GM19463 (cell line): ENCODE measurements at regions not wholly inside any gene's neighbourhood (a gene's known extent, or its start where the extent isn't known, plus 50 kb on each side); places are given as distances from the start of the nearest gene placed in this dataset.
"Not testable (repeated sequence)": the region's sequence is repeated elsewhere in the genome, so short reads cannot be mapped to it uniquely, and the experiment has no call there.

ENCODE experiments used
- ATAC-seq: cut with Tn5 transposase; IDR thresholded peaks from one replicate; pipeline ENCODE4 v1.9.1; 2021; ENCODE audit warnings: mild to moderate bottlenecking, moderate library complexity; ENCODE audit not compliant: unreplicated experiment

DNA sequence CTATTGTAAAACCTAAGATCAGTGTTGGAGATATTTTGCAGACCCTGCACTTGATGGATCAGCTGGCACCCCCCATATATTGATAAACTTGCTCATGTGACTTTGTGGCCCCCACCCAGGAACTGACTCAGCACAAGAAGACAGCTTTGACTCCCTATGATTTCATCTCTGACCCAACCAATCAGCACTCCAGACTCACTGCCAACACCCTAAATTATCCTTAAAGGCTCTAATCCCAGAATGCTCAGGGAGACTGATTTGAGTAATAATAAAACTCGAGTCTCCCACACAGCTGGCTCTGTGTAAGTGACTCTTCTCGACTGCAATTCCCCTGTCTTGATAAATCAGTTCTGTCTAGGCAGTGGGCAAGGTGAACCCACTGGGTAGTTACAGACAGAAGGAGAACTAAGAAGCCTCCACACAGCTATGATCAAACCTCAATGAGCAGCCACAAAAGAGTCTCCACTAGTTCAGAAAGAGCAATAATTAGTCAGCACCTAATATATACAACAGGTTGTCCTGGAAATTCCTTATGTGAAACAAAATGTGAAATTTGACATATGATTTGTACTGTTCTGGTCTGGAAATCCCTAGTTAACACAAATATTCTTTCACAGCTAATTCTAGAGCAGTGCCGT, 52.2 kb downstream of the ACTL7B start:
- ATAC-seq, result no peak

DNA sequence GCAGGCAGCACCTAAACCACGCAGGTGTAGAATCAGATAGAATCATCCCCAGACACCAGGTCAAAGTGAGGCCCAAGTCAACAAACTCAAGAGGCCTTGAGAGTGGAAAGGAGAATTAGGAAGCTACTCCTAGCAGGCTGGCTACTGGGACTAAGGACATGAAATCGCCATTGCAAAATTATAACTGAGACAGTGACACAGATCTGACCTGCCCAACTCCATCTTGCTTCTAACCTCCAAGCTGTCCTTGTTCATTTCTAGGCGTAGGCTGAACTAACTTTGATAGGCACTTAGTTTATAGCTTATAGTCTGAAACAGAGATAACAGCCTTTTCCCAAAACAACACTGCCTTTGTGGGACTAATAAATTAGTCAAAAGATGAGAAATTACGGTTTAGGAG, 52.8 kb downstream of the ACTL7B start:
- ATAC-seq, result no peak

DNA sequence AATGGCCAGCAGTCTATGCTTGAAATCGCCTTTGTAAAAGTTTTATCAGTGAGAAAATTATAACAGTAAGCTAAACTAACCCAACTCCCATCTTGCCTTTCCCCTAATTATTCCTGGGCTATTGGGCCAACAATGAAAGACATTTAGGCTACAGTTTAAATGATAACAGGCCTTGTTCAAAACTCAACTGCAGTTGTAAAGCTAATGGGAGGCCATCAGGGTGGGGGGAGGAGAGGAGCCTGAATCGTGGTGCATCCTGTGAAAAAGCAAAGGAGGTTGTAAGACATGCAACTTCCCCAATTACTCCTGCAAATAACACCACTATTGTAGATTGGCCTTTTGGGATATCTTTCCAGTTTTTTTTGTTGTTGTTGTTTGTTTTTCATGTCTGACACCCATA, 53.8 kb downstream of the ACTL7B start:
- no peak for ATAC-seq

DNA sequence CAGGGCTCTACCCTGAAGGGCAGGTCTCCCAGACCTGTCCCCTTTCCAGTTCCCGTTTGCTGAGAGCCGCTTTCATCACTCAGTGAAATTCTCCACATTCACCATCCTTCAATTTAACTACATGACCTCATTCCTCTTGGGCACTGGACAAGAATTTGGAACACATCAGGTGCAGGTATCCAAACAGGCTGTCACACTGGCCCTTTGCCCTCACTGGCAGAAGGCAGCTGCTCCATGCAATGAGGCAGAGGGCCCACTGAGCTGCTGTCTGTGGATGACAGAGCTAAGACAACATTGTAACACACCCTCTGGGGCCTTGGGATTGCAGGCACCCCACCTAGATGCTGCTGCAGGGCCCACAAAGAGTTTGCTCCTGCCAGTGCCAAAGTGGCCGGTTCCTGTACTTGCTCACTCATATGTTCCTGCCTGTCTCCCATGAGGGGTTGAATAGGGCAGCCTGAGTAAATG, 55.1 kb downstream of the ACTL7B start:
- ATAC-seq, result no peak

DNA sequence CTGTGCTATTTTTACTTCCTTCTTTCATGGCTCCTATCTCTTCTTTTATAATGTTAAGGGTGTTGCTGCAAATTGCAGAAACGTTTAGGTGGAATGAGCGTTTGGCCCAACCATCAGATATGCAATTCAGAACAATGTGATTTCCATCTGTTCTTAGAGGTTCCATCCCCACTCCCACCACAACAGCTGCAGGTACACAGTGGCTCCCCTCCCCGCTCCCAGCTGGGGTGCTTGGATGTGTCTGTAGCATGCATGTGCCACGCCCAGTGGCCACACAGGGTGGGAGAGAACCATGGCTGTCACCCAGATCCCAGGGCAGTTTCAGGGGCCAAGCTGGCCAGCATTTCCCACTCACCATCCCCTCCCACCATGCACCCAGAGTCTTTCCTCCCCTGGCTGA, 62.2 kb downstream of the ACTL7B start:
- no peak for ATAC-seq

DNA sequence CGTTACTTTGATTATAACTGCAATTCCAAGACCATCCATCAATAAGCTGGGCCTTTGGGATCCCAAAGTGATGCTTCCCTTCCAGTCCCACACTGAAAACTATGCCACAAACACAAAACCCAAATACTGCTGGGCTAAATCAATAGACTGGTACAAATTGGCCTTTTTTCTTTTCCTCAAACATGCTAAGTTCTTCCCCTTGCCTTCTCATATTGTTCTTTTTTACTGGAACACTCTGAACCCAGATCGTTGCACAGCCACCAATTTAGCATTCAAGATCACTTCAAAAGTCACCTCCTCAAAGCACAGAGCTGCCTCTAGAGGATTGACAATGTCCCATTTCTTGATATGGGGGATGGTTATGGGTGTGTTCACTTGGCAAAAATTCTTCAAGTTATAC, 66.0 kb downstream of the ACTL7B start:
- ATAC-seq, result no peak

DNA sequence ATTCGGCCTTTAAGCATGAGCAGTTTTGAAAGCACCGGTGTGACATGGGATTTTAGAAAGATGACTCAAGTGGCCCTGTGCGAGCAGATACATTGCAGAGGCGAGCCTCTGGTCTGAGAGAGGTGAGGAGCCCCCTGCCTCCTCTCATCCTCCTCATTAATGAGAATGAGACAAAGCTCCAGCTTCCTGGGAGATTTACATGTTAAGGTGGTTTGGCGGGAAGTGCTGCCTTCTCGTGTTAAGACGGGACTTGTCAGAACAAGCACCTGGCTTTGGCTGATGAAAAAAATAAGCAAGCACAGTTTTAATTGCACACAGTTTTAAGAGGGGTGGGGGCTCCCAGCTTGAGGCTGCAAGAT, 68.1 kb downstream of the ACTL7B start:
- no peak for ATAC-seq

DNA sequence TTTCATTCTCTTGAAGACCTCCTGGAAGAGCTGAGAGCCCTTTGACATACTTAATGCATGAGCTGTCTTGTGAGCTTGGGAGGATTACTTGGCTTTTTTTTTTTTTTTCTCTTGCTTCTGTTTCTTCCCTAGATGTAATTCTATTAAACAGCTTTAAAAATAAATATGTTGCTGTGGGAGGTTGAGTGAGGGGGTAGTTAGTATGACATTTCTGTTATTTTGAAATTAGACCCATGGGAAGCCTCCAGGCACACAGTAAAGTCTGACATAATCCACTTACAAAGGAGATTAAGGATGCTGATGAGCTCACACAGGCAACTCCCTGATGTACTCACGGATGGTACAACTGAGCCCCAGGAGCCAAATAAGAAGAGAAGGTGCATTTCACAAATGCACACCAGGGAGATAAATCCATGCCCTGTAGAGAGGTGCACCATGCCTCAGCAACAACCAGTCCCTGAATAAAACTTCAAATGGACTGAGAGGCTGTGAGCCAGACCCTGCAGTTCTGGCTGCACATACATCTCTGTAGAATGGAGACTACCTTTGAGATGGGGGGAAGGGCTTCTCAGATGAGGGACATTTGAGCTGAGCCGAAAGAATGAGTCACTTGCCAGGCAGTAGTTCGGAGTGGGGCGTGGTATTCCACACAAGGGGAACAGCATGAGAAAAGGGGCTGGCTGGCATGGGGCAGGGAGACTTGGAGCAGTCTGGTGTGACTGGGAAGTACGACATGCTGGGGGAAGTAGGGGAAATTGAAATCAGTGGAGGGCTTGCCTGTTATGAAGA, 68.7 kb downstream of the ACTL7B start:
- ATAC-seq, result no peak

DNA sequence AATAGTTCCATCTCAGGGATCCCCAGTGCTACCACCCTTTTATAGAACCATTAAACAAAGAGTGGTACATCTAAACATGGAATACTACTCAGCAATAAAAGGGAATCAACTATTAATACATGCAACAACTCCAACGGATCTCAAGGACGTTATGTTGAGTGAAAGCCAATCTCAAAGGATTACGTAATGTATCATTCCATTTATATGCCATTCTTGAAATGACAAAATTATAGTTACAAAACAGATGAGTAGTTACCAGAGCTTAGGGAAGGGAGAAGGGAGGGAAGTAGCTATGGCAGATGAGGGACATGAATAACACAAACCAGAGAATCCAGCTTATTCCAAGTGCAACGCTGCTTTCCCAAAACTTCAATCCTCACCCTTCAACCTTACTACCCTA, 69.5 kb downstream of the ACTL7B start:
- ATAC-seq, result no peak

DNA sequence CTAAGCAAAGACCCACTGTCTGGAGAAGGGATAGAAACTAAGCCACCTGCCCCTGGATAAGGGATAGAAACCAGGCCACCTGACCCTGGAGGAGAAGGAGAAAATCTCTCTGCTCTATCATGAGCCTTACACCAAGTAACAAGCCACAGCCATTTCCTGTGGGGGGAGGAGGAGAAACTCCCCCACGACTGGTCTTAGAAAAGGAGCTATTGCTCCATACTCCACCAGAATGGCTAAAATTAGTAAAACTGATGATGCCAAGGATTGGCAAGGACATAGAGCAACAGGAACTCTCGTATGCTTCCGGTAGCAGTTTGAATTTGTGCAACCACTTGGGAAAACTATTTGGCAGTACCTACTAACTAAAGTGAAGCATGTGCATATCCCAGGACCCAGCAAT, 70.8 kb downstream of the ACTL7B start:
- ATAC-seq, result no peak

DNA sequence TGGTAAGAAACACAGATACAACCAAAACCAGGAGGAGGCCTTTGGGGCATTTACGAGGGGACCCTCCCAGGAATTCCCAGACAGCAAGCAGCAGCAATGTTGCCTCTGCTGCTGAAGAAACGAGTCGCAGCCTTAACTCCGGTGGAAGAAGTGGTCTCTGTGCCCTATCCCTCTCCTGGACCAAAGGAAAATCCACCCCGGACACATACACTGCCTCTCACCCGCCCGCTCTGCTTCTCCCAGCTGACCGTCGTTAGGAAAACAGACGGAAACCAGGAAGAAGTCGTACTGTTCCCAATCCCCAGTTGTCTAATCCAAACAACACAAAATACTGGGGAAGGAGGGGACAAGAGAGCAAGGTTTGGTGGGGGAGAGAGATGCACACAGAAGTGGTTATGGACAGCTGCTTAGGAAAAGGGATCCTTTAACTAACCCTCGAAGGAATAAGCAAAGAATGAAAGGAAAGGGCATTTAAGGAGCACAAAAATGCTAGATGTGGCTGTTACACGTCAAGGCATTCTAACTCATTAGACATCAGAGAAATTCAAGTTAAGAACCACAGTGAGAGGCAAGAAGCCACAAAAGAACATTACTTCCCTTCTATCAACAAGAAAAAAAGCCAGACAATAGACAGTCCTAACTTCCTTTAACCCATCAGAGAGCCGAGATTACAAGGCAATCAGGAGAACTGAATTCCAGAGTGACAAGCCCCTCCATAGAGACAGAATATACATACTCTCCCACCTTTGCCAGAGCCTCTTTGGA, 71.9 kb downstream of the ACTL7B start:
- no peak for ATAC-seq

DNA sequence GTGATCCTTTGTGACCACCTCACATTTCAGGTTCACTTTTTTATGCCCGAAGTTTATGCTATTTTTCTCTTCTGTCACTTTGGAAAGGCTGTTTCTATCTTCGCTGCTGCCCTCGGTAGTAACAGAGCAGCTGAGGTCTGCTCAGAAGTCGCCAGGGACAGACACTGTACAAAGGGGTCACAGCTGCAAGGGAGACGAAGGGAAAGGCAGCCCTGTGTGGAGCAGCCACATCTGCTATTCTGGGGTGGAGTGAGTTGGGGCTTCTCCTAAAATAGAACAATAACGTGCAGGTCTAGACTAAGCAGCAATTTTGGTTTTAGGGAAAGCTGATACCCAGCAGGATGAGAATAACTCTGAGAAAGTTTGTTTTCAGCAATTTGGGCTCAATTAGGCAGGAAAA, 72.5 kb downstream of the ACTL7B start:
- ATAC-seq, result no peak

DNA sequence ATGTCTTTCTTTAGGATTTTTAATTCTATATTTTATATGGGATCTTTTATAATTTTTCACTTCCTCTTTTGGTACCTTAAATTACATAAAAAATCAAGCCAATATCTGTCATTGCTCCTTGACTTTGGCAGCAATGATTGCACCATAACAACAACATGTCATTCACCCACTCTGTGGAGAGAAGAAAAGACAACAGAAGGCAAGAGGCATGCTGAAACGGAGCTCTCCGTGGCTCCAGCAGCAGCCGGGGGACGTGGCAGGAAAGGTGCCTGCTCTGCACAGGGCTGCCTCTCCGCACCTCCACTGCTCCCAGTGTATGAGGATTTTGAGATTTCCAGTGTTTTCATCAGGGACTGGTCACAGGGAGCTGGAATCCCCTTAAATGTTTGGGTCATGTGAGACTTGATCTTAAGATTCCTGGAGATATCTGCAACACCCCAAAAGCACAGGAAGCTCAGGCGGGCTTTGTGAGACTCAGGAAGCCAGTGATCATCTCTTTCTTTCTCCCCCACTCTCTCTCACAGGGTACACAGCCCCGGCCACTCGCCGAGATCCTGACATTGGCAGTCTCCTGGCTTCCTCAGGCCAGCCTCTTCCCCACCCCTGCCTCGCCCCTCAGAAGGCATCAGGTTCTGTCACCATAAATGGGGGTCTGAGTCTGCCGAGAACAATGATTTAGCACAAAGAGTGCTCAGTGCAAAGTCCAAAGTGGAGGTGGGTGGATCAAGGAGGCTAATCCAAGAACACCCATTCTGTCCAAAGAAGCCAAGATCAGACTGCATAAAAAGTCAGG, 74.6 kb downstream of the ACTL7B start:
- ATAC-seq, result no peak

DNA sequence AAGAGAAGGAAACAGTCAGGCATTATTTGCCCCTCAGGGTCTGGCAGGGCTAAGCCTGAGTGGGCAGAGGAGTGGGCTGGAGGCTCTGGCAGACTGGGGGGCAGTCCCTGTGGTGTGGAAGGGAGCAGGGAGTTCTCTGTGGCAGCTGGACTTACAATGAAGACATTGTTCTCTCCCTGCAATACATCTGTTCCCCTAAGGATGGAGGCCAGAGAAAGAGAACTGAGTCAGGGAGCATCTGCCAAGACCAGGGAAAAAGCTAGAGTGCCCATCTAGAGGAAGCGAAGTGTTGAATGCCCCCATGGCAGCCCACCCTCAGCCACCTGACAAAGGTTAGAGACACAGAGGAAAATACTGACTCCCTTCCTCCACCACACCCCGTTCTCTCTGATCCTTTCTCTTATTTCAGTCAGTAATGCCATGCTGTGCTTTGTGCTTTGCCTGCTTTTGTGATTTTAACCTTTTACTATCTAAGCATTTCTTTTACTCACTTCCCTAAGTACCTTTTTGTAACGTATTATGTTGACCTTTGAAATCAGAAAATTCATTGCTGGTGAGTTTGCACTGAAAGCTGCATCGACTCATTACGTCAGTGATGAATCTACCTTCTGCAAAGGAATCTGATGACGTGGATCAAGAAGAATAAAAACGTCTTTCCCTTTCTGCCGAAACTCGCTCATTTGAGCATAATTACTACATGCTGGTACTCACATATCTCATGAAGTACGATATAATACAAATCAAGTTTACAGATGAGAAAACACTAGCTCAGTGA, 76.0 kb downstream of the ACTL7B start:
- no peak for ATAC-seq

DNA sequence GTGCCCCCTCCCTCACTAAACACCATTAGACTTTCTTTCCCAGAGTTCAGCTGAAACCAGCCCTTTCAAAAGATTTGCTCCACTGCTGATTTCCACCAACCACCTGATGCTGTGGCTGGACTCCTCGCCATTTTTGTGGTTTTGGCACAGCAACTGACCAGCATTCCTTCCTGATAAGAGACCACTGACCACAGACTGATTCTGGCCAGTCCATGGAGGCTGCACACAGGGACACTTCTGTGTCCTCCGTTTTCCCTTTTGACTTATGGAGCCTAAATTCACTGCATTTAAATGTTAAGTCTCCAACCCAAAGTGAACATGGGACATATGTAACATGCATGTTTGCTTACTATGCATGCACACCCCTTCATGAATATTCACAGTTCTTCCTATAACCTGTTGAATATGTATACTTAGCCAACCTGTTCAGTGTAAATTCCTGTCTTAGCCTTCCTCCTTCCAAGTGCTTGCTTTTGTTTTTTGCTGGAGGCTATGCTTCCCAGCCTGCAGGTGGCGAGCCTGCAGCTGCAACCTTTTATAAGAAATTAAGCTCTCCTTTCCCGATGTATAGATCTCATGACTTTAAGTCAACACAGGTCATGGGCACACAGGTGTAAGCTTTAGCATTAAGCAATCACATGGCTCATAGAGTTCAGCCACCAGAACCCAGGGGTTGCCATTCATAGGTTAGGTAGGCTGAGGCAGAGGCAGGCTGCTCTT, 78.7 kb downstream of the ACTL7B start:
- ATAC-seq, result no peak

DNA sequence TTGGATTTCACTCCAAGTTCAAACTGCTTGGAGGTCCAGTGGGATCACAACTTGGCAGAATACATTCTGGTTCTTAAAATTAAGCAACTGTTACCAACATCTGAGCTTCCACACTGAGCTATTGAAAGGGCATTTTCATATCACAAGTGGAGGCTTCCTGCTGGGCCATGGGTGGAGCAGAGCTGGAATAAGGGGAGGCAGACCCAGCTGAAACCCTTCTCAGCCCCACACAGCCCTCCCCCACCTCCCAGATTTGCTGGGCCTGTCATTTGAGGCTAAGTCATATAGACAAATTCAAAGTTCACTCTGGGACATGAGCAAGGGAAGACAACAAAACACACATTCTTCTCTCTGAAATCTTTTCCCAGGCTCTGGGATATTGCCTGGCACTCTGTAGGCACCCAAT, 79.9 kb downstream of the ACTL7B start:
- no peak for ATAC-seq

DNA sequence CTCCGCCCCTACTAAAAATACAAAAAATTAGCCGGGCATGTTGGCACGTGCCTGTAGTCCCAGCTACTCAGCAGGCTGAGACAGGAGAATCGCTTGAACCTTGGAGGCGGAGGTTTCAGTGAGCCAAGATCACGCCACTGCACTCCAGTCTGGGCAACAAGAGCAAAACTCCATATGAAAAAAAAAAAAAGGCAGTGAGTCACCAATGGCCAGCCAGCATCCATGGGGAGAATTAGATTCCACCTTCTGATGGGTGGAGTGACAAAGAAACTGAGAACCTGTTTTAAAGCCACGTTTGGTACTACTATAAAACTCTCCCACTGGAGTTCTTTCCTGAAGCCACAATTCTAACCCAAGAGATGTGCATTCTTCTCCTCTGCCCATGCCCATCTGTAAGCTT, 81.7 kb downstream of the ACTL7B start:
- ATAC-seq, result not testable (repeated sequence)

DNA sequence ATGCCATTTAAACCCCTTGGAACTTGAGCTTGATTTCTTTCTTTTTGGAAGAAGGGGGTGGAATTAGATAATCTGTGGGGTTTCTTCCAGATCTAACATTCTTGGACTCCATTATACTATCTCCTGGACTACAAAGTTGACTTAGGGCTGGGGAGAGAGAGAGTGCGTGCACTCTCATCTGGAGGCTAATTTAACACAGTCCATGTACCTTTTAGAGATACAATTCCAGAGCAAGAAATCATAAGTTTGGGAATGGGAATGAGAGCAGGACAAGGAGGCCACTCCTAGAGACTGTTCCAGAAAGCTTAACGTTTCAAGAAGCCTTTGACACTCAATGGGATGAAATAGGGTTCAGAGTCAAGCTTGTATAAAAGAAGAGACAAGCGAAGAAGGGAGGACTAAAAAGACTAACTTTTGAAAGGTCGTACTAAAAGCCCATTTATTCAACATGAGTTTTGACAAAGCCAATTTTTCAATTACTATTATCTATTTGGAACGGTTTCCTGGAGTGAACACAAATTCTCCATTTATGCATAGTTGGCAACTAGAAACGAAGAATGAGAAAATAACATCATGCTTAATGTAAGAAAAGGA, 83.4 kb downstream of the ACTL7B start:
- ATAC-seq, result no peak

DNA sequence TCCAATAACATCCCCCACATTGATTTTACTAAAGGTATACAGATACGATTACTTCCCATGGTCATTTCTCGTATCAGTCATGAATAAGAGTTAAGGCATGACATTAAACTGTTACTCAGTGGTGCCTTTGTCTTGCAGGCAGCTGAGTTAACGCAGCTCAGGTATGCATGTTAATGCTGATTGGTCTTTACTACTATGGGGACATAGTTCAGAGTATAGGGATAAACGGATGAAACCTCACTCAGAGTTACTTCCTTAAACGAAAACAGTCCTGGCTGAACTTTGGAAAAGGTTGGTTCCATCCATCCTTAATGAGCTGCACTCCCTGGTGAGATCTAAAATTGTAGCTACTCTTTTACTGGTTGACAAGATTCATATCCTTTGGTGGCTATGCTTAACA, 87.0 kb downstream of the ACTL7B start:
- ATAC-seq, result no peak
